Loucy (cell line): ENCODE measurements at regions not wholly inside any gene's neighbourhood (a gene's known extent, or its start where the extent isn't known, plus 50 kb on each side); places are given as distances from the start of the nearest gene placed in this dataset.

ENCODE experiments used
- H2AFZ ChIP-seq: fragments of 200-600 bp; sonication (generic); 2 replicates; pipeline ENCODE4 v1.6.0; 2016; ENCODE audit warnings: antibody characterized with exemption, mild to moderate bottlenecking, low read length, moderate library complexity
- H3F3A ChIP-seq: fragments of 200-600 bp; 2 replicates; pipeline ENCODE4 v1.6.0; 2016; ENCODE audit warnings: antibody characterized with exemption, low read depth, mild to moderate bottlenecking
- H3K27me3 ChIP-seq: fragments of 200-600 bp; sonication (generic); 2 replicates; pipeline ENCODE4 v1.6.1; 2014; ENCODE audit warnings: low read length, mild to moderate bottlenecking; ENCODE audit not compliant: insufficient read depth, poor library complexity, severe bottlenecking
- H3K36me3 ChIP-seq: fragments of 200-600 bp; sonication (generic); 2 replicates; pipeline ENCODE4 v1.6.1; 2016; ENCODE audit warnings: low read length; ENCODE audit not compliant: insufficient read depth
- H3K4me1 ChIP-seq: fragments of 200-600 bp; sonication (generic); 2 replicates; pipeline ENCODE4 v1.5.1; 2014; ENCODE audit warnings: low read length, mild to moderate bottlenecking; ENCODE audit not compliant: insufficient read depth, poor library complexity, severe bottlenecking
- H3K4me2 ChIP-seq: fragments of 200-600 bp; sonication (generic); 2 replicates; pipeline ENCODE4 v1.6.0; 2014; ENCODE audit warnings: antibody characterized with exemption, low read length, low read depth, mild to moderate bottlenecking; ENCODE audit not compliant: poor library complexity, severe bottlenecking
- H3K4me3 ChIP-seq: fragments of 200-600 bp; sonication (generic); 2 replicates; pipeline ENCODE4 v1.5.1; 2014; ENCODE audit warnings: low read length, mild to moderate bottlenecking, mixed read lengths; ENCODE audit not compliant: poor library complexity, severe bottlenecking
- H3K79me2 ChIP-seq: fragments of 200-600 bp; sonication (generic); 2 replicates; pipeline ENCODE4 v1.6.1; 2014; ENCODE audit warnings: low read length; ENCODE audit not compliant: insufficient read depth
- H3K9ac ChIP-seq: fragments of 200-600 bp; sonication (generic); 2 replicates; pipeline ENCODE4 v1.6.0; 2014; ENCODE audit warnings: mild to moderate bottlenecking, low read depth, low read length, moderate library complexity; ENCODE audit not compliant: poor library complexity, severe bottlenecking
- H3K9me2 ChIP-seq: fragments of 200-600 bp; sonication (generic); replicated peaks from 2 replicates; pipeline ENCODE4 v1.6.1; 2016; ENCODE audit warnings: low read depth, low read length, mixed read lengths
- H3K9me3 ChIP-seq: fragments of 200-600 bp; sonication (generic); 2 replicates; pipeline ENCODE4 v1.6.1; 2014; ENCODE audit warnings: mild to moderate bottlenecking, antibody characterized with exemption, low read length, low read depth; ENCODE audit not compliant: insufficient read depth
- H4K20me1 ChIP-seq: fragments of 200-600 bp; sonication (generic); 2 replicates; pipeline ENCODE4 v1.6.0; 2014; ENCODE audit warnings: antibody characterized with exemption, low read length, mild to moderate bottlenecking; ENCODE audit not compliant: insufficient read depth, poor library complexity, severe bottlenecking
- CTCF ChIP-seq: fragments of 200-600 bp; sonication (generic); conservative IDR thresholded peaks from 2 replicates; pipeline ENCODE4 v1.5.1; 2014; ENCODE audit warnings: mild to moderate bottlenecking, antibody characterized with exemption, low read length
- EZH2phosphoT487 ChIP-seq: fragments of 200-600 bp; IDR thresholded peaks from 2 replicates; pipeline ENCODE4 v1.6.1; 2018; ENCODE audit warnings: antibody characterized with exemption, mild to moderate bottlenecking, moderate library complexity, borderline replicate concordance

DNA sequence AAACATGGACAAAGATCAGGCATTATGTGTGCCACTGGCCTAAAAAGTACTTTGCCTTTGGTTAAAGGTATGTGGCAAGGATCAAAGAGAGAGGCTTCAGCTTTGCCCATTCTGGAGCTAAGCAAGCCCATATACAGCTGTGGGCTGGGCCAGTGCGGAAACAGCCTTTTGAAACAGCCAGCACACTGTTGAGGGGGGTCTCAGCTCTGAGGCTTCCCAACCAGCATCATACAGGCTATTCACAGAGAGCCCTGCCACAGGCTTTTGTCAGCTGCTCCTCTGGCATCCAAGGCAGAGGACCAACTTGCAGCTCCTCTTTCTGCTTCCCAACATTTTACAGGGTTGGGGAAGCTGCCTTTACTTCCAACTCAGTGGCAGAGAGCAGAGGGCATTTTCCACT is 63.2 kb upstream of the FOXB1 start:
- no peaks in the 10 kb centered on the region for H3K27me3 ChIP-seq
- no peaks in the 10 kb centered on the region for H3K9me3 ChIP-seq
- no peaks in the 10 kb centered on the region for H3K79me2 ChIP-seq
- no peaks in the 10 kb centered on the region for H3F3A ChIP-seq
- peaks cover 26% of the 10 kb centered on the region for H3K4me1 ChIP-seq
- H3K36me3 ChIP-seq = no peaks in the 10 kb centered on the region
- no peak overlapping the region for H3K4me2 ChIP-seq
- H2AFZ ChIP-seq = no peak overlapping the region
- no peaks in the 10 kb centered on the region for H4K20me1 ChIP-seq
- H3K9ac ChIP-seq = no peak overlapping the region
- TF ChIP-seq CTCF (no peak), EZH2phosphoT487 (no peak)
- no peak overlapping the region for H3K4me3 ChIP-seq
- H3K9me2 ChIP-seq = no peaks in the 10 kb centered on the region

- Histone ChIP-seq H3K4me1 (peaks cover 30% of the 10 kb centered on the region), H3K79me2 (no peaks in the 10 kb centered on the region), H3F3A (no peaks in the 10 kb centered on the region), H3K27me3 (no peaks in the 10 kb centered on the region), H3K4me3 (no peak overlapping the region), H3K36me3 (no peaks in the 10 kb centered on the region), H3K9ac (no peak overlapping the region), H3K4me2 (no peak overlapping the region), H3K9me3 (no peaks in the 10 kb centered on the region), H3K9me2 (no peaks in the 10 kb centered on the region), H4K20me1 (no peaks in the 10 kb centered on the region), H2AFZ (no peak overlapping the region)
- TF ChIP-seq CTCF (no peak), EZH2phosphoT487 (no peak)
Measured at GRCh38 chr15:59940456-59940855, 63.7 kb upstream of the FOXB1 start.

DNA sequence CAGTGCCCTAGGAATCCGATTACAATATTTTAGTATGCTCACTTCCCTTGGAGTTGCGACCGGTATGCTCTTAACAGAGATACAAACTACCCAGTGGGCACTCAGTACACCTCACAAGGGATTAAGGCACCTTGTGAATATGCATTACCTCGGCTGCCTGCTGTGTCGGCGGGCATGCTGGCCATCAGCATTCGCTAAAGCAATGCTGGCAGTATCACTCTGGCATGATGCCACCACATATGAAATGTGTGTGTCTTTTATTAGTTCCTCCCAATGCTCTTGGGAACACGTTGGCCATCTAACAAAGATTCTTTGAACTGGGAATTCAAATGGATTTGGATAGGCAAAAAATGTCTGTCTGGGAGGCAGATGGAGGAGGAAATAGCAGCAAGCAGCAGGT is 67.4 kb upstream of the FOXB1 start:
- TF ChIP-seq CTCF = no peak
- TF ChIP-seq EZH2phosphoT487 = no peak
- Histone ChIP-seq H3K27me3 (no peaks in the 10 kb centered on the region), H3K36me3 (no peaks in the 10 kb centered on the region), H3K79me2 (no peaks in the 10 kb centered on the region), H3K4me1 (peaks cover 40% of the 10 kb centered on the region), H3K4me3 (no peak overlapping the region), H2AFZ (no peak overlapping the region), H3K9me2 (no peaks in the 10 kb centered on the region), H3K9me3 (no peaks in the 10 kb centered on the region), H3K4me2 (no peak overlapping the region), H3K9ac (no peak overlapping the region), H4K20me1 (no peaks in the 10 kb centered on the region), H3F3A (no peaks in the 10 kb centered on the region)
